ENCODE measurements at regions not wholly inside any gene's neighbourhood (a gene's known extent, or its start where the extent isn't known, plus 50 kb on each side); places are given as distances from the start of the nearest gene placed in this dataset.

DNA sequence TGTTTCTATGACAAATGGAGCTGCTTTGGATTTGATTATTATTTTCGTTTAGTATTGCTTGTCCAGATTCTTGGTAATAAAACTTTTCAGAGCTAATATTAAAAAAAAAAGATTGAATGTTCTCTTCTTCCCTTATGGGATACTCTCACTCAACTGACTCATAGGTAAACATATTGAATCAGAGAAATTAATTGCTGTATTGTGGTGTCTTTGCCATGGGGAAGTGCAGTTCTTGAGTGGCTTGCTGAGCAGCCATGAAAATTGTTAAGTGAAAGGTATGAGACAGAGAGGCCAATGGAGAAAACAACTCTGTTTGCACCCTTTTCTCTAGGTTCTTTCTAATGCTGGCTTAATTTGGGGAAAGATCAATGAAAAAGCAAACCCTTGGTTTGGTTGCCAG is 149.9 kb upstream of the HMHB1 start:
- Histone ChIP-seq H3K27ac (ENCODE audit: extremely low read length, insufficient read depth, low read length) (no peak overlapping the region), H2AFZ (ENCODE audit: low read length) (no peak overlapping the region), H3K79me2 (ENCODE audit: insufficient read depth, low read length) (no peaks in the 10 kb centered on the region), H3K9ac (ENCODE audit: insufficient read depth, low read depth, low read length) (no peak overlapping the region), H3K4me3 (replicated peaks in 1 of 3; ENCODE audit: insufficient read depth in 1 of 3, low read depth in 2 of 3, low read length in 3 of 3) (no peak overlapping the region), H3K36me3 (replicated peaks in 1 of 2; ENCODE audit: control insufficient read depth in 1 of 2, insufficient read depth in 2 of 2, low read length in 2 of 2) (no peaks in the 10 kb centered on the region), H4K20me1 (ENCODE audit: insufficient read depth, low read length) (no peaks in the 10 kb centered on the region), H3K4me2 (ENCODE audit: low read depth, low read length) (no peak overlapping the region), H3K27me3 (ENCODE audit: control insufficient read depth in 1 of 2, insufficient read depth in 2 of 2, low read length in 2 of 2) (peaks cover 0 to 19% of the 10 kb centered on the region in 2 experiments; a peak in 2 of 5 replicates), H3K9me3 (ENCODE audit: low read length) (no peaks in the 10 kb centered on the region), H3K4me1 (ENCODE audit: insufficient read depth, low read length) (peaks cover 42% of the 10 kb centered on the region)
- ChIA-PET CTCF (ENCODE audit: low intra/inter-chr PET ratio, low total read pairs) (no interaction called here), POLR2A (no interaction called here)
- in situ Hi-C loops (cut with HindIII; ENCODE audit: extremely low pct_ligation_motif_present, low pct_unique_long_range_greater_than_20kb) (no loop called here), intact Hi-C loops (cut with micrococcal nuclease; ENCODE audit: unreplicated experiment) (no loop called here)
- TF ChIP-seq MIER2 (CRISPR knock-in tag; IDR thresholded peaks at IDR 0.05): no peak
- TF ChIP-seq, protein P1, sequence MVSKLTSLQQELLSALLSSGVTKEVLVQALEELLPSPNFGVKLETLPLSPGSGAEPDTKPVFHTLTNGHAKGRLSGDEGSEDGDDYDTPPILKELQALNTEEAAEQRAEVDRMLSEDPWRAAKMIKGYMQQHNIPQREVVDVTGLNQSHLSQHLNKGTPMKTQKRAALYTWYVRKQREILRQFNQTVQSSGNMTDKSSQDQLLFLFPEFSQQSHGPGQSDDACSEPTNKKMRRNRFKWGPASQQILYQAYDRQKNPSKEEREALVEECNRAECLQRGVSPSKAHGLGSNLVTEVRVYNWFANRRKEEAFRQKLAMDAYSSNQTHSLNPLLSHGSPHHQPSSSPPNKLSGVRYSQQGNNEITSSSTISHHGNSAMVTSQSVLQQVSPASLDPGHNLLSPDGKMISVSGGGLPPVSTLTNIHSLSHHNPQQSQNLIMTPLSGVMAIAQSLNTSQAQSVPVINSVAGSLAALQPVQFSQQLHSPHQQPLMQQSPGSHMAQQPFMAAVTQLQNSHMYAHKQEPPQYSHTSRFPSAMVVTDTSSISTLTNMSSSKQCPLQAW (CRISPR knock-in tag; IDR thresholded peaks at IDR 0.05): no peak
- TF ChIP-seq, protein P2, sequence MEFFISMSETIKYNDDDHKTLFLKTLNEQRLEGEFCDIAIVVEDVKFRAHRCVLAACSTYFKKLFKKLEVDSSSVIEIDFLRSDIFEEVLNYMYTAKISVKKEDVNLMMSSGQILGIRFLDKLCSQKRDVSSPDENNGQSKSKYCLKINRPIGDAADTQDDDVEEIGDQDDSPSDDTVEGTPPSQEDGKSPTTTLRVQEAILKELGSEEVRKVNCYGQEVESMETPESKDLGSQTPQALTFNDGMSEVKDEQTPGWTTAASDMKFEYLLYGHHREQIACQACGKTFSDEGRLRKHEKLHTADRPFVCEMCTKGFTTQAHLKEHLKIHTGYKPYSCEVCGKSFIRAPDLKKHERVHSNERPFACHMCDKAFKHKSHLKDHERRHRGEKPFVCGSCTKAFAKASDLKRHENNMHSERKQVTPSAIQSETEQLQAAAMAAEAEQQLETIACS (CRISPR knock-in tag; IDR thresholded peaks at IDR 0.05): no peak
- TF ChIP-seq ZNF777 (CRISPR knock-in tag; IDR thresholded peaks at IDR 0.05): no peak
- TF ChIP-seq CEBPB (IDR thresholded peaks at IDR 0.05; ENCODE audit: borderline replicate concordance, low read depth, low read length): no peak
- no peak for TF ChIP-seq MAFG (CRISPR knock-in tag; IDR thresholded peaks at IDR 0.05)
- no peak for TF ChIP-seq MIXL1 (CRISPR knock-in tag; IDR thresholded peaks at IDR 0.05)
- TF ChIP-seq, protein P3, sequence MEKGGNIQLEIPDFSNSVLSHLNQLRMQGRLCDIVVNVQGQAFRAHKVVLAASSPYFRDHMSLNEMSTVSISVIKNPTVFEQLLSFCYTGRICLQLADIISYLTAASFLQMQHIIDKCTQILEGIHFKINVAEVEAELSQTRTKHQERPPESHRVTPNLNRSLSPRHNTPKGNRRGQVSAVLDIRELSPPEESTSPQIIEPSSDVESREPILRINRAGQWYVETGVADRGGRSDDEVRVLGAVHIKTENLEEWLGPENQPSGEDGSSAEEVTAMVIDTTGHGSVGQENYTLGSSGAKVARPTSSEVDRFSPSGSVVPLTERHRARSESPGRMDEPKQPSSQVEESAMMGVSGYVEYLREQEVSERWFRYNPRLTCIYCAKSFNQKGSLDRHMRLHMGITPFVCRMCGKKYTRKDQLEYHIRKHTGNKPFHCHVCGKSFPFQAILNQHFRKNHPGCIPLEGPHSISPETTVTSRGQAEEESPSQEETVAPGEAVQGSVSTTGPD (CRISPR knock-in tag; IDR thresholded peaks at IDR 0.05): no peak
- no peak for TF ChIP-seq ZNF543 (CRISPR knock-in tag; IDR thresholded peaks at IDR 0.05)
- no peak for ATAC-seq
- DNase-seq (ENCODE audit: low spot score): no peak
- no TSS peak for BruUV-seq (replicated peaks)
- WGBS (ENCODE audit: low lambda C conversion rate): 2% methylated on average over 1 of the region's 1 CpG
- no peak for FAIRE-seq

Measured in HepG2 (cell line).